Gastroesophageal sphincter (tissue), 4 donors: ENCODE measurements at regions not wholly inside any gene's neighbourhood (a gene's known extent, or its start where the extent isn't known, plus 50 kb on each side); places are given as distances from the start of the nearest gene placed in this dataset.

Experiments used
- ATAC-seq: fragments of 150-250 bp; one replicate; pipeline ENCODE4 v1.9.1; 2016; ENCODE audit warnings: mild to moderate bottlenecking, moderate library complexity
- H3K27ac ChIP-seq, 4 donors: fragments of 200-600 bp; sonication (generic) in 3 of 4; 1 replicate in 3 of 4; 2 replicates in 1 of 4; pipeline ENCODE4 v1.5.1; 2016 to 2019
- H3K27me3 ChIP-seq: fragments of 200-600 bp; sonication (generic); one replicate; pipeline ENCODE4 v1.5.1; 2019
- H3K36me3 ChIP-seq, 2 donors: fragments of 200-600 bp; sonication (generic); one replicate each; pipeline ENCODE4 v1.5.1; 2019; ENCODE audit warnings: control low read depth in 1 of 2
- H3K4me1 ChIP-seq, 3 donors: fragments of 200-600 bp; sonication (generic); 1 replicate in 2 of 3; 2 replicates in 1 of 3; pipeline ENCODE4 v1.5.1; 2016 to 2019; ENCODE audit warnings: control low read depth in 2 of 3
- H3K4me3 ChIP-seq, 2 donors: fragments of 200-600 bp; sonication (generic); one replicate each; pipeline ENCODE4 v1.5.1; 2019; ENCODE audit warnings: mild to moderate bottlenecking in 1 of 2, moderate library complexity in 1 of 2
- H3K9me3 ChIP-seq, 3 donors: fragments of 200-600 bp; sonication (generic); one replicate each; pipeline ENCODE4 v1.5.1; 2017 to 2019; ENCODE audit warnings: control low read depth in 2 of 3
- CTCF ChIP-seq, 4 experiments: fragments of 200-600 bp in 2 of 4; fragments of 450-650 bp in 2 of 4; sonication (generic) in 1 of 4; IDR thresholded peaks; one replicate each; pipeline ENCODE4 v1.5.1; 2017 to 2019; ENCODE audit warnings: antibody characterized with exemption in 4 of 4, mild to moderate bottlenecking in 2 of 4, moderate library complexity in 2 of 4
- EP300 ChIP-seq: sonication (generic); formaldehyde crosslinking; IDR thresholded peaks from one replicate; pipeline ENCODE4 v1.6.1; 2017; ENCODE audit warnings: antibody characterized with exemption, mild to moderate bottlenecking
- POLR2A ChIP-seq, 2 donors: fragments of 450-650 bp; IDR thresholded peaks; one replicate each; pipeline ENCODE4 v1.6.1; 2017; ENCODE audit warnings: antibody characterized with exemption in 2 of 2, mild to moderate bottlenecking in 2 of 2, moderate library complexity in 1 of 2
- POLR2AphosphoS5 ChIP-seq: sonication (generic); formaldehyde crosslinking; IDR thresholded peaks from one replicate; pipeline ENCODE4 v1.6.1; 2017; ENCODE audit warnings: antibody characterized with exemption
- WGBS, 2 donors: methylation state at CpG; one replicate each; pipeline ENCODE4 v1.1.5; 2018; ENCODE audit warnings: low coverage in 1 of 2; 5-methylcytosine and 5-hydroxymethylcytosine counted together

- Histone ChIP-seq H3K9me3 (no peaks in the 10 kb centered on the region), H3K36me3 (no peaks in the 10 kb centered on the region), H3K27ac (no peak overlapping the region), H3K4me1 (no peaks in the 10 kb centered on the region), H3K27me3 (no peaks in the 10 kb centered on the region), H3K4me3 (no peak overlapping the region)
- ATAC-seq: no peak
- no peak for TF ChIP-seq POLR2AphosphoS5
- no peak for TF ChIP-seq POLR2A (IDR thresholded peaks at IDR 0.05)
- no peak for TF ChIP-seq CTCF (IDR thresholded peaks at IDR 0.05)
- TF ChIP-seq EP300: no peak
- WGBS, 2 donors: 67 to 89% methylated on average over 3 of the region's 3 CpGs
Measured at GRCh38 chr1:194474701-194475100, 1288.3 kb upstream of the B3GALT2 start.

GRCh38 chr1:194473766-194474165, 1287.4 kb upstream of the B3GALT2 start:
- 85 to 100% methylated on average over 2 of the region's 2 CpGs for WGBS, 2 donors
- TF ChIP-seq CTCF (IDR thresholded peaks at IDR 0.05): no peak
- TF ChIP-seq EP300: no peak
- no peak for TF ChIP-seq POLR2A (IDR thresholded peaks at IDR 0.05)
- TF ChIP-seq POLR2AphosphoS5: no peak
- Histone ChIP-seq H3K27ac (no peak overlapping the region), H3K4me3 (no peak overlapping the region), H3K9me3 (no peaks in the 10 kb centered on the region), H3K27me3 (no peaks in the 10 kb centered on the region), H3K4me1 (no peaks in the 10 kb centered on the region), H3K36me3 (no peaks in the 10 kb centered on the region)
- no peak for ATAC-seq

- WGBS, 2 donors: 71 to 73% methylated on average over 1 of the region's 1 CpG
- no peaks in the 10 kb centered on the region for H3K4me1 ChIP-seq
- no peaks in the 10 kb centered on the region for H3K27me3 ChIP-seq
- H3K36me3 ChIP-seq: no peaks in the 10 kb centered on the region
- no peak for TF ChIP-seq POLR2A (IDR thresholded peaks at IDR 0.05)
- no peak for TF ChIP-seq CTCF (IDR thresholded peaks at IDR 0.05)
- TF ChIP-seq EP300: no peak
- TF ChIP-seq POLR2AphosphoS5: no peak
- no peaks in the 10 kb centered on the region for H3K9me3 ChIP-seq
- no peak overlapping the region for H3K27ac ChIP-seq
- no peak overlapping the region for H3K4me3 ChIP-seq
- no peak for ATAC-seq
Measured at GRCh38 chr1:194469282-194469681, 1282.9 kb upstream of the B3GALT2 start.

DNA sequence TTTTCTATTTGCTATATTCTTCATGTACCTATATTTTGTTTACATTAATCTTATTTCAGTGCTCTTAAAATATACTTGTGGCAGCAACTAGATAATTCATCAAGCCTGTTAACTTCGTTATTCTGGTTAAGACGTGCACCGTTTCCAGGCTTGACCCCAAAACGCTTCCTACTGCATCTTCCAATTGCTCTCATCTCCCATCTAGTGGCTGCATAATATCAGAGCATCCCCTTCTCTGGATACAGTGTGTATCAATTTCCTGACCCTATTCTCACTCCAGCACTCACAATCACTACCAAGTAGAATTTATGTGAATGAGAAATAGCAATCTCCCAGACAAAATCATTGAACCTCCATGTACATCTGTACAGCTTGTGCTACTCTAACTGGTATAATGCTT, 1280.3 kb upstream of the B3GALT2 start:
- no peak for TF ChIP-seq POLR2AphosphoS5
- ATAC-seq: no peak

GRCh38 chr1:194447636-194448035, 1261.2 kb upstream of the B3GALT2 start:
- no peak for TF ChIP-seq EP300
- no peak overlapping the region for H3K27ac ChIP-seq
- H3K27me3 ChIP-seq: no peaks in the 10 kb centered on the region
- no peaks in the 10 kb centered on the region for H3K9me3 ChIP-seq
- no peak overlapping the region for H3K4me3 ChIP-seq
- H3K4me1 ChIP-seq: no peaks in the 10 kb centered on the region
- ATAC-seq: no peak
- 65 to 81% methylated on average over 2 of the region's 2 CpGs for WGBS, 2 donors
- no peaks in the 10 kb centered on the region for H3K36me3 ChIP-seq

More for the DNA sequence above, 1280.3 kb upstream of the B3GALT2 start:
- Histone ChIP-seq H3K27ac (no peak overlapping the region), H3K9me3 (no peaks in the 10 kb centered on the region), H3K4me1 (no peaks in the 10 kb centered on the region), H3K27me3 (no peaks in the 10 kb centered on the region), H3K4me3 (no peak overlapping the region), H3K36me3 (no peaks in the 10 kb centered on the region)
- WGBS, 2 donors: 56 to 64% methylated on average over 4 of the region's 4 CpGs

DNA sequence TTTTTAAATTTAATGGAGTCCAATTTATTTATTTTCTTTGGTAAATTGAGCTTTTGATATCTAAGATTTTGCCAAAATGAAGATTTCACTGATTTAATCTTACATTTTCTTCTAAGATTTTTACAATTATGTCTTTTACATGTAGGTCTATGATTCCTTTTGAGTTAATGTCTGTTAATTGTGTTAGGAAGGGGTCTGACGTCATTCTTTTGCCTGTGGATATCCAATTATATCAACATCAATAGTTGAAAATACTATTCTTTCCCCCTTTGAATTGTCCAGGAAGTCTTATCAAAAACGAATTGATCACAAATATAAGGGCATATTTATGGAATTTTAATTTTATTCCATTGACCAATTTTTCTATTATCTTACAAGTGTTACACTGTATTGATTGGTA, 1258.8 kb upstream of the B3GALT2 start:
- Histone ChIP-seq H3K9me3 (no peaks in the 10 kb centered on the region), H3K4me3 (no peak overlapping the region), H3K27me3 (no peaks in the 10 kb centered on the region), H3K27ac (no peak overlapping the region), H3K4me1 (no peaks in the 10 kb centered on the region), H3K36me3 (no peaks in the 10 kb centered on the region)
- 72 to 75% methylated on average over 2 of the region's 2 CpGs for WGBS, 2 donors
- TF ChIP-seq POLR2AphosphoS5: no peak
- no peak for TF ChIP-seq CTCF (IDR thresholded peaks at IDR 0.05)
- no peak for TF ChIP-seq EP300
- no peak for TF ChIP-seq POLR2A (IDR thresholded peaks at IDR 0.05)
- ATAC-seq: no peak
